ACHN (cell line): ENCODE measurements at regions not wholly inside any gene's neighbourhood (a gene's known extent, or its start where the extent isn't known, plus 50 kb on each side); places are given as distances from the start of the nearest gene placed in this dataset.

Experiments used
- DNase-seq: peaks from one replicate; pipeline ENCODE4 v3.0.0-alpha.2; 2015
- in situ Hi-C: cut with HindIII; loops from 2 replicates; pipeline ENCODE4 v1.10.0; 2017; ENCODE audit warnings: low sequenced_read_pairs, low pct_ligation_motif_present, low pct_unique_long_range_greater_than_20kb

GRCh38 chr6:16849280-16849987 is 88.2 kb upstream of the ATXN1 start:
- no peak for DNase-seq

DNA sequence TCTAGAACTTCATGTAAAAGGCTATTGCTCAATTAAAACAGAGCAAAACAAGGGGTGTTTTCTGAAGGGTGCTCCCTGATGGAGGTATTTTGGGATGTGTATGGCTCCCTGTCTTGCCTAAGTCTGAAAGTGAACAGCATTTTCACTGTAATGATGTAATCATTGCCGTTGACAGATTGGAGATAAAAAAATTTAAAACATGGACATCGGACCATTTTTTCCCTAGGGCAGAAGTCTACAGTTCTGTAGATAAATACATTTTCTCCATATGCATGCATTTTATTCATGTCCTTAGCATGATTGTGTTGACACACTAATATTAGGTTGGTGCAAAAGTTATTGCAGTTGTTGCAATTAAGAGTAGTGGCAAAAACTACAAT is 85.1 kb upstream of the ATXN1 start:
- DNase-seq = no peak
- in situ Hi-C loops = no loop called here

More at GRCh38 chr6:16849280-16849987, 88.2 kb upstream of the ATXN1 start:
- in situ Hi-C loops = no loop called here

- DNase-seq = no peak
- in situ Hi-C loops = no loop called here
These were observed 82.9 kb upstream of the ATXN1 start for GRCh38 chr6:16844183-16844582.

- no peak for DNase-seq
- in situ Hi-C loops = no loop called here
These were observed 81.4 kb upstream of the ATXN1 start for GRCh38 chr6:16842676-16843075.

DNA sequence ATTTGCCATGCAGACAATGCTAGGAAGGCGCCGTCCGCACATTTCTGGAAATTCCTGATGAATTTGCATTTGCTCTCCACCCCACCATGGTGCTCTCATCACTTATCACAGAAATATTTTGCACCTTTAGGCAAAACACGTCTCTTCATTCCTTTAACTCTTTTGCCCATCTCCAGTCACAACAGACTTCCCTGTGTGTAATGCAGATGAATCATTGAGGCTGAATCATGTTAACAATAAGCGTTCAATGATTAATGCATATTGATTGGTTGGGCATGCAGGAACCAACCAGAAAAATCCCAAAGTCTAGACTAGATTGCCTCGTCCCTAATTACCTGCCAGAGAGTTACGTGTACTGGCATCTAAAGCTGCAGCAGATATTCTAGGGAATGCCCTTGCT is 80.0 kb upstream of the ATXN1 start:
- in situ Hi-C loops = no loop called here
- no peak for DNase-seq

DNA sequence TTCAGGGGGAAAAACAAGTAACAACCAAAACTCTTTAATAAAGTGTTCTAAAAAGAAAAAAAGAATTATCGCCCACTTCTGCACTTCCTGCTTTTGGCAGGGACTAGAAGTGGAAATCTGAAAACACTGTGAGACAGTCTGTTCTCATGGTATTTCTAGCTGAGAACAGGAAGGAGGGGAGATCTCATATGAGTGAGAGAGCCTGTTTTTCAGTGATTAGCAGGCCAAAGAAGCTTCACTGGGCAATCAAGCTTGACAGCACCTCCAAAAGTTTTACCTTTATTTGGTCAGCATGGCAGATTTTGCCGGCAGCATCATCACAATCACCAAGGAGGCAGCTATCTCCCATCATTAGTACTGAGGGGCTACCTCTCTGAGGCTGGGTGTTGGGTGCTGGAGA is 79.5 kb upstream of the ATXN1 start:
- DNase-seq = no peak
- in situ Hi-C loops = no loop called here

GRCh38 chr6:16840291-16840690 is 79.0 kb upstream of the ATXN1 start:
- no peak for DNase-seq
- in situ Hi-C loops = no loop called here

GRCh38 chr6:16839631-16840179 is 78.4 kb upstream of the ATXN1 start:
- in situ Hi-C loops = no loop called here
- no peak for DNase-seq

- in situ Hi-C loops = no loop called here
- DNase-seq = no peak
These were observed 76.1 kb upstream of the ATXN1 start for GRCh38 chr6:16837217-16837972.

DNA sequence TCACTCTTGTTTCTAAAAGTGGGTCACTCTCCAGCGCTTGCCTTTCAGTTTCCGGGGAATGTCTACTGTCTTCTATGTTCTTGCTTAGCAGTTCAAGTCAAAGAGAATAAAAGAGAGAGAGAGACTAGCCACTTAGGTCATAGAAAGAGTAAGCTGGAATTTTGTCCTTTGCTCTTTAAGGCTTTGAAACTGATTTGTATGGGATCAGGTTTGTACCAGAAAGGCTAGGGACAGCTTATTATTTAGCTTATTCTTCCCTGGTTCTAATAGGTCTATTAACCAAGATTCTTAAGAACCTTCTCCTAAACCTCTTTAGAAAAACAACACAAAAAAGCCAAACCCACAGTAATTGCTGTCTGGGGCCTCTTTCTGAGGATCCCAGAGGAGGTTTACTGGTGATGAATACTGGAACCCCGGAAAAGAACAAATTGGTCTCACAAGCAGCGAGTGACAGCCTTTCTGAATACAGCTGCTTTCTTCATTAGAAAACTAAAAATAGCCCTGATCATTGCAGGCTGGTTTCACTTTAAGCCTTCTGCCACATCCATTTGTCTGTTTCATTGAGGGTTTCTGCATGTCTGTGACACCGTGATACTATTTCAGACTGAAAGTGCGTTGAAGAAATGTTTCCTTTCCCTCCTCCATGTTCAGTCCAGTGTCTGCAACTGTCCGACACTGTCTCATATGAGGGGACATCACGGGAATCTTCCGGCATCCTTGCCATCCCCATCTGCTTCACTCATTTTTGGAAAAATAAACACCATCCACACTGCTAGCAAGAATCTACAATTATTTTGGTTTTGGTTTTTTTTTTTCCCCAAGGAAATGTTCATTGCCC is 75.1 kb upstream of the ATXN1 start:
- no peak for DNase-seq

GRCh38 chr6:16834242-16834641 is 73.0 kb upstream of the ATXN1 start:
- no peak for DNase-seq
- in situ Hi-C loops = no loop called here

More for the DNA sequence above, 75.1 kb upstream of the ATXN1 start:
- in situ Hi-C loops = no loop called here

- in situ Hi-C loops = no loop called here
- no peak for DNase-seq
These were observed 71.5 kb upstream of the ATXN1 start for GRCh38 chr6:16832721-16833120.

DNA sequence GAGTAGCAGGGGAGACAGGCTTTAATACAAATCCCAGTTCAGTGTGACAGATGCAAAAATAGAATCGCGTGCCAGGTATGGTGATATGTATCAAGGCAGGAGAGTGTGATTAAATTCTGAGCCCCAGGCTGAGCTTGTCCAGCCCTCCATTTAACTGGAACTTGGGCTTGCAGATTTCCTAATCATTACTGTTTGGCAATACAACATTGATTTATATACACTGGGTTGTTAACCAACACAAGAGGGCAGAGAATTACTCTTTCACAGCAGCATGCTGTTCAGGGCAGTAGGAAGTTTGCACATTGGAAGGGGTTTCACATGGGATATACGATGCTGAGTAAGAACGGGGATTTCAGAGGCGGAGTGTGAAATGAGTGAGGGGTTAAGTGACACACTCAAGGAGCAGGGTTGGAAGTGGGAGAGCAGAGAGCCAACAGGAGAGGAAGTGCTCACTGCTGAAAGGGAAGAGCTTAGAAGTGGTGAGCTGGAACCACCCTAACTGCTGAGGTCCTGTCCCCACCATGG is 70.8 kb upstream of the ATXN1 start:
- in situ Hi-C loops = no loop called here
- DNase-seq = no peak

DNA sequence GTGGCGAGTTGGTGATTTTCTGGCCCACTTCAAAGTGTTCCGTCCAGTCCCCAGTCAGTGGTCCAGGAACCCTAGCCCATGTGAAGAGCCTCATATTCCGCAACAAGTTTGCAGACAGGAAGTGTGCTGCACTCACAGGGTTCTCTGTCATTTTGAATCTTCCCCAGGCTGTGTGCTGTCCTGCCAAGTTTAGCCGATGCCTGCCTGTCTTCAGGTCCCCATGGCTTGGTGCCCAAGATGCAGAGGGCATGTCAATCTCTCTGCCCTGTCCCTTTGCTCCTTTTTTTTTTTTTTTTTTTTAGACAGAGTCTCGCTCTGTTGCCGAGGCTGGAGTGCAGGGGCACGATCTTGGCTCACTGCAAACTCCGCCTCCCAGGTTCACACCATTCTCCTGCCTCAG is 69.9 kb upstream of the ATXN1 start:
- no peak for DNase-seq
- in situ Hi-C loops = no loop called here

DNA sequence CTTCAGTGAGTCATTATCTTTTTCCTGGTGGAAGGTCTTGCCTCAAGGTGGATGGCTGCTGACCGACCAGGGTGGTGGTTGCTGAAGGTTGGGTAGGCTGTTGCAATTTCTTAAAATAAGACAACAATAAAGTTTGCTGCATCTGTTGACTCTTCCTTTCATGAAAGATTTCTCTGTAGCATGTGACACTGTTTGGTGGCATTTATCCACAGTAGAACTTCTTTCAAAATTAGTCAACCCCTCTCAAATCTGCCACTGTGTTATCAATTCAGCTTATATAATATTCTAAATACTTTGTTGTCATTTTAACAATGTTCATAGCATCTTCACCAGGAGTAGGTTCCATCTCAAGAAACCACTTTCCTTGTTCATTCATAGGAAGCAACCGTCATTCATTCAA is 66.8 kb upstream of the ATXN1 start:
- in situ Hi-C loops = no loop called here
- DNase-seq = no peak

- in situ Hi-C loops = no loop called here
These were observed 66.4 kb upstream of the ATXN1 start for GRCh38 chr6:16827627-16828026.

GRCh38 chr6:16825784-16826183 is 64.5 kb upstream of the ATXN1 start:
- in situ Hi-C loops = no loop called here
- no peak for DNase-seq

More at GRCh38 chr6:16827627-16828026, 66.4 kb upstream of the ATXN1 start:
- DNase-seq = no peak

GRCh38 chr6:16824845-16825685 is 63.8 kb upstream of the ATXN1 start:
- DNase-seq = no peak
- in situ Hi-C loops = no loop called here
